H1 (cell line): ENCODE measurements at regions not wholly inside any gene's neighbourhood (a gene's known extent, or its start where the extent isn't known, plus 50 kb on each side); places are given as distances from the start of the nearest gene placed in this dataset.

ENCODE experiments used
- CBX8 ChIP-seq: fragments of 300-800, 300-1000 bp; sonication (generic); IDR thresholded peaks from 2 replicates; pipeline ENCODE4 v1.7.1; 2016; ENCODE audit warnings: low read depth, low read length, borderline replicate concordance
- CHD1 ChIP-seq: IDR thresholded peaks from 2 replicates; pipeline ENCODE4 v1.6.1; 2012; ENCODE audit warnings: low read depth, low read length, improper control_type of control experiment
- CHD7 ChIP-seq: fragments of 300-600 bp; sonication (generic); IDR thresholded peaks from 2 replicates; pipeline ENCODE4 v1.7.1; 2012; ENCODE audit warnings: low read length, moderate library complexity, mild to moderate bottlenecking, inconsistent platforms; ENCODE audit not compliant: insufficient replicate concordance
- CTBP2 ChIP-seq: IDR thresholded peaks from 2 replicates; pipeline ENCODE4 v1.7.0; 2011; ENCODE audit warnings: borderline replicate concordance, mild to moderate bottlenecking, moderate library complexity, mixed read lengths, low read length; ENCODE audit not compliant: insufficient read depth, insufficient read length
- EGR1 ChIP-seq: IDR thresholded peaks from 2 replicates; pipeline ENCODE4 v1.6.1; 2011; ENCODE audit warnings: low read depth, low read length, borderline replicate concordance
- KDM1A ChIP-seq: fragments of 200-600, 300-600 bp; sonication (generic); IDR thresholded peaks from 2 replicates; pipeline ENCODE4 v1.7.1; 2016; ENCODE audit warnings: mild to moderate bottlenecking, low read length, borderline replicate concordance
- NANOG ChIP-seq: IDR thresholded peaks from 2 replicates; pipeline ENCODE4 v1.6.1; 2011; ENCODE audit warnings: low read length, low read depth, mild to moderate bottlenecking, inconsistent platforms; ENCODE audit not compliant: insufficient read depth, poor library complexity, severe bottlenecking
- PHF8 ChIP-seq: fragments of 200-600 bp; sonication (generic); conservative IDR thresholded peaks from 2 replicates; pipeline ENCODE4 v1.7.1; 2012; ENCODE audit warnings: low read depth, mild to moderate bottlenecking, inconsistent platforms, low read length, moderate library complexity
- RXRA ChIP-seq: IDR thresholded peaks from 2 replicates; pipeline ENCODE4 v1.6.1; 2011; ENCODE audit warnings: low read depth, mild to moderate bottlenecking, low read length, moderate library complexity; ENCODE audit not compliant: insufficient read depth
- SIRT6 ChIP-seq: IDR thresholded peaks from one replicate; pipeline ENCODE4 v1.7.1; 2012; ENCODE audit warnings: low read length, inconsistent platforms
- SP1 ChIP-seq: IDR thresholded peaks from 2 replicates; pipeline ENCODE4 v1.6.1; 2011; ENCODE audit warnings: low read depth, low read length
- SP2 ChIP-seq: IDR thresholded peaks from 2 replicates; pipeline ENCODE4 v1.6.1; 2012; ENCODE audit warnings: mild to moderate bottlenecking, low read length, inconsistent platforms
- TAF7 ChIP-seq: optimal IDR thresholded peaks from 2 replicates; pipeline ENCODE3; 2011; ENCODE audit warnings: low read depth, mild to moderate bottlenecking, inconsistent platforms, low read length, moderate library complexity, borderline replicate concordance

- no peak for TF ChIP-seq CHD7
- no peak for TF ChIP-seq SP1
- no peak for TF ChIP-seq RXRA
- TF ChIP-seq EGR1 = no peak
- TF ChIP-seq SIRT6 = no peak
- no peak for TF ChIP-seq KDM1A
- no peak for TF ChIP-seq CBX8
- no peak for TF ChIP-seq SP2
- TF ChIP-seq CTBP2 = no peak
- no peak for TF ChIP-seq TAF7
- no peak for TF ChIP-seq CHD1
- TF ChIP-seq NANOG = no peak
- no peak for TF ChIP-seq PHF8
Observed at GRCh38 chr1:67937651-67938050, 104.4 kb upstream of the GNG12 start (continued).
